ENCODE measurements at regions not wholly inside any gene's neighbourhood (a gene's known extent, or its start where the extent isn't known, plus 50 kb on each side); places are given as distances from the start of the nearest gene placed in this dataset.

DNA sequence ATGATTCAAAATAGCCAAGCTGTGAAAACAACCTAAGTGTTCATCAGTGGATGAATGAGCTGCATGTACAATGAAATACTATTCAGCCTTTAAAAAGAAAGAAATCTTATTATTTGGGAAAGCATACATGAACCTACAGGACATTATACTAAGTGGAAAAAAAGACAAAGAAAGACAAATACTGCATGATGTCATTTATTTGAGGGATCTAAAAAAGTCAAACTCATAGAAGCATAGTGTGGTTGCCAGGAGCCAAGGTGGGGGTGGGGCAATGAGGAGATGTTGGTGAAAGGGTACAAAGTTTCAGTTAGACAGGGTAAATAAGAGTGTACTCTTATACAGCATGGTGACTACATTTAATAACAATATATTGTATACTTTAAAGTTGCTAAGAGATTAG, 261.5 kb downstream of the PARP8 start:
- H3K27me3 ChIP-seq, result peaks cover 0 to 6% of the 10 kb centered on the region in 2 donors
- no peaks in the 10 kb centered on the region for H3K36me3 ChIP-seq
- intact Hi-C loops (cut with DNase I), result no loop called here
- ATAC-seq (no peak), DNase-seq (no peak)
- TF ChIP-seq, protein P1, sequence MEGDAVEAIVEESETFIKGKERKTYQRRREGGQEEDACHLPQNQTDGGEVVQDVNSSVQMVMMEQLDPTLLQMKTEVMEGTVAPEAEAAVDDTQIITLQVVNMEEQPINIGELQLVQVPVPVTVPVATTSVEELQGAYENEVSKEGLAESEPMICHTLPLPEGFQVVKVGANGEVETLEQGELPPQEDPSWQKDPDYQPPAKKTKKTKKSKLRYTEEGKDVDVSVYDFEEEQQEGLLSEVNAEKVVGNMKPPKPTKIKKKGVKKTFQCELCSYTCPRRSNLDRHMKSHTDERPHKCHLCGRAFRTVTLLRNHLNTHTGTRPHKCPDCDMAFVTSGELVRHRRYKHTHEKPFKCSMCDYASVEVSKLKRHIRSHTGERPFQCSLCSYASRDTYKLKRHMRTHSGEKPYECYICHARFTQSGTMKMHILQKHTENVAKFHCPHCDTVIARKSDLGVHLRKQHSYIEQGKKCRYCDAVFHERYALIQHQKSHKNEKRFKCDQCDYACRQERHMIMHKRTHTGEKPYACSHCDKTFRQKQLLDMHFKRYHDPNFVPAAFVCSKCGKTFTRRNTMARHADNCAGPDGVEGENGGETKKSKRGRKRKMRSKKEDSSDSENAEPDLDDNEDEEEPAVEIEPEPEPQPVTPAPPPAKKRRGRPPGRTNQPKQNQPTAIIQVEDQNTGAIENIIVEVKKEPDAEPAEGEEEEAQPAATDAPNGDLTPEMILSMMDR (IDR thresholded peaks at IDR 0.05), result no peak
- H3K9me3 ChIP-seq, result no peaks in the 10 kb centered on the region
- no peak overlapping the region for H3K27ac ChIP-seq
- H3K4me3 ChIP-seq, result no peak overlapping the region
- H3K4me1 ChIP-seq, result no peaks in the 10 kb centered on the region

DNA sequence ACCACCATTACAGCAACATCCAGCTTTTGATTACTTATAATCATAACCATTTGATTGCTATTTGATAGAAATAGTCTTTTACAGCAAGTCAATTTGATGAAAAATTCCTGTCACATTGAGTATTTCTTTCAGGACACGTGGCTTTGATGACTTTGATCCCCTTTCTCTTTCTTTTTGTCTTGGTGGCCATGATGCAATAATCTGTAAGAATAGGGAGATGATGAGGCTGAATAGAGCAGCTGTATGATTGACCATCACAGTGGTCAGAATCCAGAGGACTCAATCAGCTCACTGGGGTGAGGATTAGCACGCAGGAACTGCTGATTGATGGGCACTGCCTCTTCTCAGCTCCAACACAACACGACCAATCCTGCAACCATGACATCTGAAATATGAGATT, 262.7 kb downstream of the PARP8 start:
- Histone ChIP-seq H3K27ac (no peak overlapping the region), H3K27me3 (peaks cover 0 to 6% of the 10 kb centered on the region in 2 donors), H3K9me3 (no peaks in the 10 kb centered on the region), H3K4me1 (no peaks in the 10 kb centered on the region), H3K36me3 (no peaks in the 10 kb centered on the region), H3K4me3 (no peak overlapping the region)
- DNase-seq (no peak), ATAC-seq (no peak)
- TF ChIP-seq, protein P1 (IDR thresholded peaks at IDR 0.05), result no peak
- intact Hi-C loops (cut with DNase I), result no loop called here

DNA sequence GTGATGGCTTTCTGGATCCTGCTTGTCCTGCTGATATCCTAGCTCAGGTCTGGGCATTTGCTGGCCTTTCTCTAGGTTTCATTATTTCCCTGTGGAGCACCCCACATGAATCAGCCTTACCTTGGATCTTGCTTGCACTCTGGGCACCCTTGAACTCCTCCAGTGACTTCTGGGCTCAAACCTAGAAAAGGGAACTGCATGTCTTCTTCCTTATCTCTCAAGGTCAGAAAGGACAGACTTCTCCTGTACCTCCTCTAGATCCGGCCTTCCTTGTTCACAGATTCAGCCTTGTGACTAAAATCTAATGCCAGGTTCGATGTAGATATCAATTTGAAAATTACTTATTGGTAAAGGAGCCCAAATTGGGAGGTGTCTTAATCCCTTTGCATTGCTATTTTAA, 267.9 kb downstream of the PARP8 start:
- no peaks in the 10 kb centered on the region for H3K27me3 ChIP-seq
- intact Hi-C loops (cut with DNase I), result no loop called here

DNA sequence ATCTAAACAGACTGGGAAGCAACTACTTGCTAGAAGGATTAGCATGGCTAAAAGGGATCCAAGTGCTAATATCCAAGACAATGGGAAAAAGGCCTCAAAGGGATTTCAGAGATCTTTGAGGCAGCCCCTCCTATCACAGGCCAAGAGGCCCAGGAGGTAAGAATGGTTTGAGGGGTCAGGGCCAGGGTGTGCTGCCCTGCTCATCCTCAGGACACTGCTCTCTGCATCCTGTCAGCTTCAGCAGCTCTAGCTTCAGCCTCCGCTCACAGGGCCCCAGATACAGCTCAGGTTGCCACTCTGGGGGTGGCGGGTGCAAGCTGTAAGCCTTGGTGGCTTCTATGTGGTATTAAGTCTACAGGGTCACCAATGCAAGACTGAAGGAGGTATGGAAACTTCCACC, 278.7 kb downstream of the PARP8 start:
- TF ChIP-seq, protein P1 (IDR thresholded peaks at IDR 0.05), result no peak
- DNase-seq, result no peak
- Histone ChIP-seq H3K27ac (no peak overlapping the region), H3K4me1 (no peaks in the 10 kb centered on the region), H3K27me3 (no peaks in the 10 kb centered on the region), H3K36me3 (no peaks in the 10 kb centered on the region), H3K4me3 (no peak overlapping the region), H3K9me3 (peaks cover 0 to 5% of the 10 kb centered on the region in 2 donors)
- intact Hi-C loops (cut with DNase I), result no loop called here
- no peak for ATAC-seq

More for the DNA sequence above, 267.9 kb downstream of the PARP8 start:
- H3K36me3 ChIP-seq, result no peaks in the 10 kb centered on the region
- H3K4me3 ChIP-seq, result no peak overlapping the region
- H3K4me1 ChIP-seq, result no peaks in the 10 kb centered on the region
- DNase-seq (no peak), ATAC-seq (no peak)
- TF ChIP-seq, protein P1 (IDR thresholded peaks at IDR 0.05), result no peak
- no peaks in the 10 kb centered on the region for H3K9me3 ChIP-seq
- H3K27ac ChIP-seq, result no peak overlapping the region

DNA sequence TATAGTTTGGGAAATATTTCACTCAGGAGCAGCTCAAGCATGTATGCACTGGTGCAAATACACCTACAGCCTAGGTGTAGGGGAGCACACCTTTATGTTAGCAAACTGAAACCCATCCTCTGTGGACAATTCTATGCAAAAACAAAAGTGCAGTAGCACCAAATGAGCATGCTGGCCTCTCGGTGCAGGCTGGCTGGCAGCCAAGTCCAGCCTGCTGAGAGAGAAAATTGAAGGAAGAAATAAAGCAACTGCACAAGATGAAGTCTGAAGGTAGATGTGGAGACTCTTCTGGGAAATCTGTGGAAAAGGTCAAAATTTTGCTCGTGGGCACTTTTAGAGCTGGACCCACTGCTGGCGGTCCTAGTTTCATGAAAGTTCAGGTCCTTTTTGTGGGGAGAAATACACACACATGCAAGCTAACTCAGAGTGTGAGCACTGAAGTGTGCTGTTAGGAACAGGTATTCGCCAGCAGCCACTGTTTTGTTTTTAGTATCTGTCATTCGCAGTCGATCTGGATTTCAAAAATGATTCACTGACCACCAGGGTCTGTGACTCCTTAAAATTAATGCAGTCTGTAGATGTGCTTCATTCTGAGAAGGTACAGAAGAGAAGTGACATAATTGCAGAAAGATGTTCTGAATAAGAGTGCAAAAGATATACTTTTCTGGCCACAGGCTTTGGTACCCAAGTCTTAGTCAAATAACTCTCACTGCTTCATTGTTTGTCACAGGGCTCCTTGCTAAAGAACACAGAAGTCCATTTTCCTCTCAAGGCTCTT, 281.7 kb downstream of the PARP8 start:
- no peaks in the 10 kb centered on the region for H3K36me3 ChIP-seq
- ATAC-seq (no peak), DNase-seq (no peak)
- TF ChIP-seq, protein P1 (IDR thresholded peaks at IDR 0.05), result no peak
- no peaks in the 10 kb centered on the region for H3K27me3 ChIP-seq
- no peak overlapping the region for H3K27ac ChIP-seq
- H3K4me3 ChIP-seq, result no peak overlapping the region
- intact Hi-C loops (cut with DNase I), result no loop called here
- peaks cover 0 to 3% of the 10 kb centered on the region in 2 donors for H3K9me3 ChIP-seq
- no peaks in the 10 kb centered on the region for H3K4me1 ChIP-seq

Measured in left lung (tissue), 4 donors.